ENCODE measurements at regions not wholly inside any gene's neighbourhood (a gene's known extent, or its start where the extent isn't known, plus 50 kb on each side); places are given as distances from the start of the nearest gene placed in this dataset.

- TF ChIP-seq POLR2A (IDR thresholded peaks at IDR 0.05; ENCODE audit: low read depth, low read length) (no peak), TAF1 (IDR thresholded peaks at IDR 0.05; ENCODE audit: borderline replicate concordance, low read depth, low read length) (no peak)
These were observed 102.2 kb downstream of the KLF4 start for GRCh38 chr9:107387409-107387808.

Data from GM12892 (cell line).